Right forelimb (tissue), 1 donor: ENCODE measurements at regions not wholly inside any gene's neighbourhood (a gene's known extent, or its start where the extent isn't known, plus 50 kb on each side); places are given as distances from the start of the nearest gene placed in this dataset.
"Not testable (repeated sequence)": the region's sequence is repeated elsewhere in the genome, so short reads cannot be mapped to it uniquely, and the experiment has no call there.

Experiments used
- DNase-seq: peaks from one replicate; pipeline ENCODE4 v3.0.0-alpha.2; 2018

DNA sequence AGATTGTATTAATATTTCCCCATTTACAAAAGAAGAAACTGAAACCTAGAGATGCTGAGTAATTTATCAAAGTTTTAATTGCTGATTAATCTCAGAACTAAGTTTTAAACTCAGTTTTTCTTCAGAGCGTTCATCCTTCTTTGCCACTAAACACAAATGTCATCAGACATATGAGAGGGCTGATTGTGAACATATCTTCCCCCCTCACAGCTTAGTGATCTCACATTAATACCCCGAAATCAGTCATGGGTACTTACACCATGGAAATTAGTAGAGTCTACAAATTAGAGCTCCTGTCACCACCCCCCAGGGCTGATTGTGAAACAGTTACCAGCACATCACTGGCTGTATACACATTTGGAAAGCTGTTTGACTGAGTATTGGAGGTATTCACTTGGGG is 189.3 kb upstream of the SGO1 start:
- no peak for DNase-seq

DNA sequence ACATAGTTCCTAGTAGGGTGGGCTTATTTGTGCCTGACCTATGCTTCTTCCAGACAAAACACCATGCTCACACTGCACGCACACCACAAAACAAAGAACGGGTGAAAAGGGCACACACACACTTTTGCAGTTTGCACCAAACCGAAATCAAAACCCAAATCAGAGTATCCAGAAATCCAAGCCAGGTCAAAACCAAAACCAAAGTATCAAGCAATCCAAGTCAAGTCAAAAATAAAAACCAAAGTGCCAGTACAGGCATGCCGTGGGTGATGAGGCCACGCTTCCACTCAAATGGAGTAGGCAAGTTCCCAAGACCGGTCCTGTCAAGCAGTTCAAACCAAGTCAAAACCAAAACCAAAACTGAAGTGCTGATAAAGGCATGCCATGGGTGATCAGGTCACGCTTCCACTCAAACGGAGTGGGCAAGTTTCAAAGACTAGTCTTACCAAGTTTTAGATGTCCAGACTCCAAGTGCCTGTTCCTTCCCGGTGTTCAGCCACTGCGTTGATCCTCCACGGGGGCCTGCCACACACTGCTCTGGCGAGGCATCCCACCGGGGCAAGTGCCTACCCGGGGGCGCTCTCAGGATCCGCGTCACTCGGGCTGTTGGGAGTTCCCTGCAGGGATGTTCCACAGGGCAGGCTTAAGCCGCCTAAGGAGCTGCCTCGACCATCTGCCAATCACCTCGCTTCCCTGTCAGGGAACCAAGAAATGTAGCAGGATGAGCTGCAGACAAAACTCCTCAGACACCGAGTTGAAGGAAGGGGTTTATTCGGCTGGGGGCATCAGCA is 184.5 kb upstream of the SGO1 start:
- DNase-seq = not testable (repeated sequence)

GRCh38 chr3:20361000-20361399 is 175.0 kb upstream of the SGO1 start:
- no peak for DNase-seq

GRCh38 chr3:20353286-20353685 is 167.3 kb upstream of the SGO1 start:
- no peak for DNase-seq

- no peak for DNase-seq
These were observed 166.7 kb upstream of the SGO1 start for GRCh38 chr3:20352546-20353179.

DNA sequence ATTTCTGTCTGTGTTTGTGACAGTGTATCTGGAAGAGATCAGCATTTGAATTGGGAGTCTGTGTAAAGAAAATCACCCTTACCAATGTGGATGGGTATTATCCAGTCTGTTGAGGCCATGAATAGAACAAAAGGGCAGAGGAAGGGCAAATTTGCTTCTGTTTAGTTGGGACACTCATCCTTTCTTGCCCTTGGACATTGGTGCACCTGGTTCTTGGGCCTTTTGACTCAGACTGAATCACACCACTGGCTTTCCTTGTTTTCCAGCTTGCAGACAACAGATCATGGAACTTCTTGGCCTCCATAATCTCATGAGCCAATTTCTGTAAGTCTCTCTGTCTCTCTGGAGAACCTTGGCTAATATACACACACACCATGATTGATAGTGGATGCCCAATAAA is 164.4 kb upstream of the SGO1 start:
- DNase-seq = no peak

- no peak for DNase-seq
These were observed 160.9 kb upstream of the SGO1 start for GRCh38 chr3:20346916-20347315.

DNA sequence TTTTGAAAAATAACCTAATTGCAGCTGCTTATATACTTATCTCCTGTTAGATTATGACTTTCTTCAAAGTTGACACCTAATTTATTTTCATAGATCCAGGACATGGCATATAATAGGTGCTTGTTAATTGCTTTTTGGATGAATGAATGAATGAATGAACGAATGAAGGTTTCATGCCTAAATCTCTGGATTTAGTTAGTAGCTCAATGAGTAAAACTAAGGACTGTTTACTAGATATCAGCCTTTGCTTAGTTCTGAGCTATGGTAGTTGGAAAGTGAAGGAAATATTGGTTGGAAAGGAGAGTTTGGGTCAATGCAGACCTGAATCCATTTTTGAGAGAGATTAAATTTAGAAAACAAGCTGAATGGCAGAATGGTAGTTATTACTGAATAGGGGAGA is 160.4 kb upstream of the SGO1 start:
- no peak for DNase-seq

DNA sequence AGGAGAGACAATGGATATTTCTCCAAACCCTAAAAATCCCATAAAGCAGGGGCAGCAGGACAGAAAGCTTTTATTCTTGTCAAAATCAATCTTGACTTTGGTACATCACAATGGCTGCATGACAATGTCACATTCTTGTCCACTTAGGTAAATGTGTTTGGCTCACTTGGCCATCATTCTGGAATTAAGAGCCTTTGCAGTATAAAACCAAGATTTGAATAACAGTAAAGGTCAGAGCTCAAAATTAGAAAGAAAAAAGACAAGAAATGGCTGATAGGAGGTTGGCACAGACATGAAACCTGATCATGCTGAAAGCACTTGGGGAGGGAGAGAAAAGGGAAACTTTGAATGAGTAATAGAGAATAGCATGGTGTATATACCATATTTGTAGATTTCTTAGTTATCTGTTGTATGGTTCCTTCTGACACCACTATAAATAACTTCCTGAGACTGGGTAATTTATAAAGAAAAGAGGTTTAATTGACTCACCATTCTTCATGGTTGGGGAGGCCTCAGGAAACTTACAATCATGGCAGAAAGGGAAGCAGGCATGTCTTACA is 158.5 kb upstream of the SGO1 start:
- DNase-seq = no peak

DNA sequence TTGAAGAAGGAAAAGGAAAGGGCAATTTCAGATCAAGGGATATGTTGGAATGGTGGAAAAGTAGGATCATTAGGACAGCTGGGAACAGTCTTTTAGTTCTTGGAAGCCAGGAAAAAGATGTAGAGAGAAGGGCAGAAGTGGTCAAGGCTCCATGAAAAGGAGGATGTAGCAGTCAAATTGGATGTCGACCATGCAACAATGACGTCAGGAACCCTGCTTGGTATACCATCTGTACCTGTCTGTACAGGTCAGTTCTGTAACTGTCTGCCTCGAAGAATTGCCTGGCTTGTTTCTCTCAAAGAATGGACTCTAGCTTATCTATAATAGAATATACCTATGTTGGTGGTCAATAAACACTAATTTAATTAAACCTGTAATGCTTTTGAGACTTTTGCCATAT is 157.8 kb upstream of the SGO1 start:
- DNase-seq = no peak

DNA sequence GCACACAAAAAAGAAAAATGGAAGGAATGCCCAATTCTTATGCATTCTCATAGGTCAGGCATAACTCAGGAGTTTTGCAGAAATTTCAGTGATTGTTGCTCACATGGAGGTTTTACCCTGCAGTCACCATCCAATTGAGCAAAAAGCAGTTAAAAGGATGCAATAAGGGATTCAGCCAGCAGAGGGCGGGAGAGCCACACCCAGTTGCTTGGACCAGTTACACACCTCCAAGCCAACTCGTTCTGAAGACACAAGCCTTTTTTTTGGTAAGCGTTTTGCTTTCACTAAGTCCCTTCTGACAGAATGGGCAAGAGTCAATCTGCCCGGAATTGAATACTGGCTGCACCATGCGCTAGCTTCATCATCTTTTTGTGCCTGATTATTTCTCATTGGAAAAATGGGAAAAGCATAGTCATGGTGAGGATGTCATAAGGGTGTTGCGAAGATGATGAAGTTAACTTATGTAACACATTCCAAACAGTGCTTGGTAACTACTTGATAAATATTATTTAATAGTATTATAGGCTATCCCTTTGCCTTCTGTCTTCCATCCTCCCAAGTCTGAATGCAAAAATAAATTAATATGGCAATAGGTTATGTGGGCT is 154.4 kb upstream of the SGO1 start:
- peak; percentile 84 for DNase-seq

DNA sequence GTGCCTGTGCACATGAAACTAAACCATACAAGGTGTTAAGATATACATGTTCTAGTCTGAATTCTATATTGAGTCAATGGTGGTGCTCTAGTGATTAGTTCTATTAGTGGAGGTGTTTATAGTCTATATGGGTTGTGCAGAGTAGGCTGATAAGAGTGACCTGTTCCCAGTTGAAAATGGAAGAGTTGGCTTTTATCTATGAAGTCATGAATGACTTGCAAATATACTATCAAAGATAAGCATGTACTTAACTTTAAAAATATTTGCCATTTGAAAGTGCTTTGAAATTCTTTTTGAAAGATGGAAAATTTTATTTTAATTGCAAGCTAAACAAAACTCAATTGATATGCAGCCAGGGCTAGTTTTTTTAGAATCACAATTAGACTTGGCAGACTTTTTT is 150.6 kb upstream of the SGO1 start:
- no peak for DNase-seq

GRCh38 chr3:20334842-20335241 is 148.8 kb upstream of the SGO1 start:
- no peak for DNase-seq

DNA sequence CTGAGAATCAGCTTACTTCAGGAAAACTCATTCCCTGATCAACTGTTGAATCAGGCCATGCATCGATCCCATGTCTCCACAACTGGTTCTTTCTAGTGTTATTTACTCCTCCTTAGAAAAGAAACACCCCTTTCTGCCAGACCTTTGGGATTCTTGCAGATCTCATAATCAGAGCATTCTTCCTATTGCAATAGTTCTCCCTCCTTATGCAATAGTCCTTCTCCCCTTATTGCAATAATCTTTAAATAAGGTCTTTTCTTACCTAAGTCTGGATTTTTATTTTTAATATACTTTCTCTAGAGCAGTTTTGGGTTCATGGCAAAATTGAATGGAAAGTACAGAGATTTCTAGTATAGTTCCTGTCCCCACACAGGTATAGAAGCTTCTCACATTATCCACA is 141.9 kb upstream of the SGO1 start:
- no peak for DNase-seq

DNA sequence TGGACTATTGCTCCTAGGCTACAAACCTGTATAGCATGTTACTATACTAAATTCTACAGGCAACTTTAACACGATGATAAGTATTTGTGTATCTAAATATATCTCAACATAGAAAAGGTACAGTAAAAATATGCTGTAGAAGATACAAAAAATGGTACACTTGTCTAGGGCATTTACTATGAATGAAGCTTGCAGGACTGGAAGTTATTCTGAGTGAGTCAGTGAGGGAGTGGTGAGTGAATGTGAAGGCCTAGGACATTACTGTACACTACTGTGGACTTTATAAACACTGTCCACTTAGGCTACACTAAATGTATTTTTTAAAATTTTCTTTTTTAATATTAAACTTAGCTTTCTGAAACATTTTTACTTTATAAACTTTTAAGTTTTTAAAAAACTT is 140.5 kb upstream of the SGO1 start:
- no peak for DNase-seq

- no peak for DNase-seq
These were observed 139.6 kb upstream of the SGO1 start for GRCh38 chr3:20325563-20325962.

- DNase-seq = no peak
These were observed 138.9 kb upstream of the SGO1 start for GRCh38 chr3:20324664-20325478.

GRCh38 chr3:20323307-20323927 is 137.4 kb upstream of the SGO1 start:
- no peak for DNase-seq

DNA sequence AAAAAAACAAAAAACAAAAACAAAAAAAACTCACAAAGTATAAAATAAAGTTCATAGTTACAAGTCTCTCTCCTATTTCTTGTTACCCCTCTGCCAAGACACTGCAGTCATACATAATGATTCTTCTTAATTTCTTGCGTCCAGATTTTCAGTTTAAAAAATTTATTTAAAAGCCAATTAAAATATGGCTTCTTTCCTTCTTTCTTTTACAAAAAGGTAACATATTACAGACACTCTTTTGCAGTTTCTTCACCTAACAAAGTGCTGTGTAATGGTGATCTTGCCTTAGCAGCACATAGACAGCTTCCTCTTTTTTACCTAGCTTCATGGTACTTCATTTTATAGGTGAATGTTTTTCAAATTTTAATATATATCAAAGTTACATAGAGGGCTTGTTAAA is 136.1 kb upstream of the SGO1 start:
- DNase-seq = no peak

DNA sequence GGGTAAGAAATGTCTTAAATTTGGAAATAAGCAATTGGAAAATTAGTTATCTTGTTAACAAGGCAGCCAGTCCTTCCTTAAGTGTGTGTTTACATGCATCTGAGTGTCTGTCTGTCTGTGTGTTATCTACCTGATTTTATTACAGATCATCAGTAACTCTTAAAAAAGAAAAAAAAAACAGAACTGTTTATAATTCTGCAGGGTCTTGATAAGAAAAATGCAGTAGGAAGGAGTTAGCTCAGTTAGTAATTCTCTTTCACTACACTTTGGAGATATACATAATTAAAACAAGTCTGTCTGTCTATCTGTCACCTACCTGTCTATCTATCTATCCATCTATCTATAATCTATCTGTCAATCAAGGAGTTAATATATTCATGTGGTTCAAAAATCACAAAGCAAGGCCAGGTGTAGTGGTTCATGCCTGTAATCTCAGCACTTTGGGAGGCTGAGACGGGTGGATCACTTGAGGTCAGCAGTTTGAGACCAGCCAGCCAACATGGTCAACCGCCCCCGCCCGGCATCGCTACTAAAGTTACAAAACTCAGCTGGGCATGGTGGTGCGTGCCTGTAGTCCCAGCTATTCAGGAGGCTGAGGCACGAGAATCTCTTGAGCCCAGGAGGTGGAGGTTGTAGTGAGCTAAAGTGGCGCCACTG is 135.5 kb upstream of the SGO1 start:
- no peak for DNase-seq

- DNase-seq = no peak
These were observed 134.5 kb upstream of the SGO1 start for GRCh38 chr3:20320489-20320888.

DNA sequence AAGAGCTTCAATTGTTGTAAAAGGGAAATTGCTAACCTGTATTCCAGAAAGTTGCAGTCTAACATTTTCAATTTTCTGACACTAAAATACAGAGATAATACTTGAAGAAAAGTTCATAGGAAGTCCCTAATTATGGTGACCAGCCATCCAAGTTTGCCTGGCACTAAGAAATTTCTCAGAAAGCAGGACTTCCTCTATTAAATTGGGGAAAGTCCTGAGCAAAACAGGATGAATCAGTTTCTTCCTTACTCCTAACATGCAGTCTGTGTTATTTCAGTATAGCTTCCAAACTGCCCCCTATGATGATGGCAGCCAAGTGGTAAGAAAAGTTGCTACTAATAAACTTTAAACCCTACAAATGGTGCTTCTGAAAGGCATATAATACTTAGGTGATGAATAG is 133.5 kb upstream of the SGO1 start:
- no peak for DNase-seq
